DND-41 (cell line): ENCODE measurements at regions not wholly inside any gene's neighbourhood (a gene's known extent, or its start where the extent isn't known, plus 50 kb on each side); places are given as distances from the start of the nearest gene placed in this dataset.

ENCODE experiments used
- ATAC-seq: fragments of 200-7000 bp; cut with Tn5 transposase; 3 replicates; pipeline ENCODE4 v1.9.1; 2021; ENCODE audit warnings: low read depth; ENCODE audit not compliant: insufficient read depth
- DNase-seq: peaks from one replicate; pipeline ENCODE4 v3.0.0-alpha.2; 2020
- H2AFZ ChIP-seq: 2 replicates; pipeline ENCODE4 v1.6.0; 2012; ENCODE audit warnings: low read depth, low read length
- H3K27ac ChIP-seq: 2 replicates; pipeline ENCODE4 v1.5.1; 2012; ENCODE audit warnings: low read length, inconsistent platforms
- H3K27me3 ChIP-seq: fragments of 200-600 bp; sonication (generic); 2 replicates; pipeline ENCODE4 v1.6.0; 2012; ENCODE audit warnings: low read length, mild to moderate bottlenecking, inconsistent platforms; ENCODE audit not compliant: insufficient read depth, poor library complexity
- H3K36me3 ChIP-seq: 2 replicates; pipeline ENCODE4 v1.5.1; 2012; ENCODE audit warnings: low read length, inconsistent platforms; ENCODE audit not compliant: insufficient read depth
- H3K4me1 ChIP-seq: 2 replicates; pipeline ENCODE4 v1.5.1; 2012; ENCODE audit warnings: mild to moderate bottlenecking, low read length; ENCODE audit not compliant: insufficient read depth
- H3K4me2 ChIP-seq: 2 replicates; pipeline ENCODE4 v1.6.0; 2012; ENCODE audit warnings: mild to moderate bottlenecking, moderate library complexity, low read length, inconsistent platforms; ENCODE audit not compliant: insufficient read depth
- H3K4me3 ChIP-seq, 2 experiments: fragments of 200-600 bp in 1 of 2; shearing (Covaris generic) in 1 of 2; 2 replicates each; pipeline ENCODE4 v1.5.1; 2012 to 2016; ENCODE audit warnings: inconsistent platforms in 2 of 2, low read length in 2 of 2, mild to moderate bottlenecking in 2 of 2, low read depth in 1 of 2, moderate library complexity in 1 of 2
- H3K79me2 ChIP-seq: 2 replicates; pipeline ENCODE4 v1.6.0; 2012; ENCODE audit warnings: low read length, inconsistent platforms; ENCODE audit not compliant: insufficient read depth
- H3K9ac ChIP-seq: 2 replicates; pipeline ENCODE4 v1.6.0; 2012; ENCODE audit warnings: low read depth, mild to moderate bottlenecking, inconsistent platforms, low read length, moderate library complexity
- H3K9me3 ChIP-seq: 2 replicates; pipeline ENCODE4 v1.5.1; 2012; ENCODE audit warnings: low read length, moderate library complexity, mild to moderate bottlenecking, inconsistent platforms; ENCODE audit not compliant: insufficient read depth, severe bottlenecking
- H4K20me1 ChIP-seq: 2 replicates; pipeline ENCODE4 v1.6.0; 2012; ENCODE audit warnings: low read length; ENCODE audit not compliant: insufficient read depth
- CTCF ChIP-seq: IDR thresholded peaks from 2 replicates; pipeline ENCODE4 v1.5.1; 2012; ENCODE audit warnings: borderline replicate concordance, low read length, moderate library complexity, mild to moderate bottlenecking; ENCODE audit not compliant: poor library complexity, severe bottlenecking; ENCODE audit errors: extremely low read depth
- EZH2 ChIP-seq: IDR thresholded peaks from 3 replicates; pipeline ENCODE4 v1.6.1; 2012; ENCODE audit warnings: borderline replicate concordance, low read depth, mild to moderate bottlenecking, moderate library complexity, low read length, inconsistent platforms; ENCODE audit not compliant: severe bottlenecking

- TF ChIP-seq EZH2 (no peak), CTCF (no peak)
- Histone ChIP-seq H3K4me3 (no peak overlapping the region), H3K27ac (no peak overlapping the region), H3K4me1 (no peaks in the 10 kb centered on the region), H3K79me2 (no peaks in the 10 kb centered on the region), H3K9me3 (no peaks in the 10 kb centered on the region), H4K20me1 (no peaks in the 10 kb centered on the region), H3K4me2 (no peak overlapping the region), H3K27me3 (no peaks in the 10 kb centered on the region), H3K36me3 (no peaks in the 10 kb centered on the region), H3K9ac (no peak overlapping the region), H2AFZ (no peak overlapping the region)
- DNase-seq, result no peak
- no peak for ATAC-seq
Observed at GRCh38 chr18:59748628-59749360, 51.6 kb upstream of the CCBE1 start.
